NCI-H1105 treated with DMSO at 0.1 percent for 48 hours (cell line): ENCODE measurements at regions not wholly inside any gene's neighbourhood (a gene's known extent, or its start where the extent isn't known, plus 50 kb on each side); places are given as distances from the start of the nearest gene placed in this dataset.

Experiments used
- DNase-seq: peaks from one replicate; lab custom pipeline; 2025; lab: John Stamatoyannopoulos, UW

DNA sequence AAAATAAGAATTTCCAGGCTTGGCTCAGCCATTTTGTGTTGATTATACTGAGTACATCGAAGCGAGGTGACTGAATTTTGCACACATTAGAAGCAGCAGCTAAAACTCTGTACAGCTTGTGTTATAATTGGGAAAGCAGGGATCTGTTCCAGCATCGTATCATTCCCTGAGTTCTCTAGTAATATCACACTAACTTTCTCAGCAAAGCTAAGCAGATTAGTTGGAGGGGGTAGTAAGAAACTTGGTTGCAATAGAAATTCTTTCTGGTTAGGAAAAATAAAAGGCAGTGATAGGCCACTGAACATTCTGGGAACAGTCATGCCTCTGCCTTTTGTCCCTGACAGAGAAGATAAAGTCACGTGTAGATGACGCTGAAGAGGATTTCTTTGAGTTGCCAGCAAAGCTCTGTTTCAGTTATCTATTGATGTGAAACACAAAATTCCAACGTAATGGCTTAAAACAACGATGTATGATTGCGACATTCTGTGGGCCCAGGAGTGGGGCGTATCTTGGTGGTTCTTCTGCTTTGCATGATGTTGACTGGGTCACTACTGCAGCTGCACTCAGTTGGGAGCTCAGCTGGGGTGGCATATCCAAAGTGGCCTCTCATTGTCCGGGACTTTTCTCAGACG, 202.1 kb upstream of the MEX3C start:
- no peak for DNase-seq

DNA sequence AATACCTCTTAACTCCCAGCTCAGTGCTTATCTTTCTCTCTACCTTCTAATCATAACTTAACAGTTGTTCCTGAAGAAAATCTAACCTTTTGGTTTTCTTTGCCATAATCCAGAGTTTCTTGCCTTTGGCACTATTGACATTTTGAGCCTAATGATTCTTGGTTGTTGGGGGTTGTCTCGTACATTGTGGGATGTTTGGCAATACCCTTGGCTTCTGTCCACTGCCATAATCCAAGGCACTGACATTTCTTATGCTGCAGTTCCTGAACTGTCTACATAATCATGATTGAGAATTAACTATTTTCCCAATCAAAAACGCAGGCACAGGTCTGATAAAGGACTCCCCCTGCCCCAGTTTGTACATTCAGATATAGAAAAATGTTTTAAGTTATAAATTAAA, 203.2 kb upstream of the MEX3C start:
- no peak for DNase-seq

GRCh38 chr18:51401912-51402311, 204.4 kb upstream of the MEX3C start:
- no peak for DNase-seq

- no peak for DNase-seq
Measured at GRCh38 chr18:51404620-51405019, 207.1 kb upstream of the MEX3C start.

GRCh38 chr18:51405683-51406477, 208.4 kb upstream of the MEX3C start:
- no peak for DNase-seq

GRCh38 chr18:51417643-51418483, 220.4 kb upstream of the MEX3C start:
- no peak for DNase-seq

DNA sequence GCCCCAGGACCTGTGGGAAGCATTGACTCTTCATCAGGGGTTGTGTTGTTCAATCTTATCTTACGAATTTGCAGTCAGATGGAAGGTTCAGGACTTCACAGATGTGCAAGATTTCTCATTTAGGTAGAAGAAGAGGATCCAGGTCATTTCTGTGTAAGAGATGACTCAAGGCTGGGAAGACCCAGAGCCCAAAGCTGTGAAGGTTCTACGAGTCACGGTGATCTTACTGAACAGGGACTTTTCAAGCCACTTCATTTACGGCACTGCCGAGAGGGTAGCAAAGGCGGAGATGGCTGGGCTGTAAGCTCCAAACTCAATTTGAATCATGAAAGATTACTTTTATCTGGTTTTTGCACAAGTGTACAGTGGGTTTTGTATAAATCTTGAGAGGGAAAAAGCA, 228.0 kb upstream of the MEX3C start:
- DNase-seq, result no peak

DNA sequence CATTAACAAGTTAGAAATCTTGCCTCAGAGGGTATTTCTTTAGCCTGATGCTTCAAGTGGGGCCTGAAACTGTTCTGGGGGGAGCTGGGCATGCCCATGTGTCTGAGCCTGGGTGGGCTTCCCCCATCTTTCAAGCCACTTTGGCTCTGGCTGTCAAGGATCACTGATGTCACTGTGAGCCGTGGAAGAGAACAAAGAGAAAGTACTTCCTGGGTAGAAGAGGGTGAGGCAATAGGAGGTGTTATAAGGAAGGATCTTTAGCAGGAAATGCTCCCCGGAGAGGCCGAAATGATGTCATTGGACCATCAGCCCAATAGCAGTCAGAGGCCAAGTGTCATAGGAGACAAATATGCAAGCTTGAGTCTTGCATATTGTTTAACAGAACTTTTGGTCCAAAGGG, 228.4 kb upstream of the MEX3C start:
- DNase-seq, result no peak

DNA sequence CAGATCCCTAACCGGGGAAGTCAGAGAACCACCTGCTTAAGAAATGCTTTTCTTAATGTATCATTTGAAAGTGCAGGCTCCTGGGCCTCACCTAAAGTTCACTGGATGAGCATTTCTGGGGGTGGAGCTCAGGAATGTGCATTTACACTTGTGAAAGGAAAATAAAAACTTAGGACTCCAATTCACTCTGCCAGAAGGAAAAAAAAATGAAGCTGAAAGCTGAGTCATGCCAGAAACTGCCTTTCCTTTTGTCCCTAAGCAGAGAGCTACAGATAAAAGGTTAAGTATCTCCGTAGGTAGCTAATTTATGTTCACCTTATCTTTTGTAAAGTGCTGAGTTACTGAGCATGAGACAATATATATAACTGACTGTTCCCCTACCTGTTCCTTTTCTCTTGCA, 229.5 kb upstream of the MEX3C start:
- DNase-seq, result no peak

DNA sequence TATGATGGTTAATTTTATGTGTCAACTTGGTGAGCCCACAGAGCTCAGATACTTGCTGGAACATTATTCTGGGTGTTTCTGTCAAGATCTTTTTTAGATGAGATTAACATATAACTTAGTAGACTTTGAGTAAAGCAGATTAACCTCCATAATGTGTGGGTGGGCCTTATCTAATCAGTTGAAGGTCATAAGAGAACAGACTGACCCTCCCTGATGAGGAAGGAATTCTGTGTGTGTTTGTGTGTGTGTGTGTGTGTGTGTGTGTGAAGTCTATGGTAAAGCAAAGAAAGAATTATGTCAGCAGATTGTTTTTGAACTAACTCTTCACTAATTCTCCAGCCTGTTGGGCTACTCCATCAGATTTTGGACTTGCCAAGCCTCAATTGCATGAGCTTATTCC, 232.2 kb upstream of the MEX3C start:
- DNase-seq, result no peak

DNA sequence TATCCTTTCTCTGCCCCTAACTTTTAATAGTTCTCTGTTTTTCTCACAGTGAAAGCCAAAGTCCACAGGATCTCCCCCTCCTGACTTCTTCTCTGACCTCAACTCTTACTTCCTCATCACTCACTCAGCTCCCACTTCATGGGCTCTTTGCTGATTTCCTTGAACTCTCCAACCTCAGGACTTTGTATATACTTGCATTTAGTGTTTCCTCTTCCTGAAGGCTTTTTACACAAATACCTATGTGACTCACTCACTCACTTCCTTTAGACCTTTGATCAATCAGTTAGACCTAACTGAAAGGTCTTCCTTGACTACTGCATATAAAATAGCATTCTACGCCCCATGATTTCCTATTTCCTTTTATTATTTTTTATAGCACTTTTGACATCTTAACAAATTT, 233.1 kb upstream of the MEX3C start:
- no peak for DNase-seq

GRCh38 chr18:51433296-51433695, 235.8 kb upstream of the MEX3C start:
- no peak for DNase-seq

DNA sequence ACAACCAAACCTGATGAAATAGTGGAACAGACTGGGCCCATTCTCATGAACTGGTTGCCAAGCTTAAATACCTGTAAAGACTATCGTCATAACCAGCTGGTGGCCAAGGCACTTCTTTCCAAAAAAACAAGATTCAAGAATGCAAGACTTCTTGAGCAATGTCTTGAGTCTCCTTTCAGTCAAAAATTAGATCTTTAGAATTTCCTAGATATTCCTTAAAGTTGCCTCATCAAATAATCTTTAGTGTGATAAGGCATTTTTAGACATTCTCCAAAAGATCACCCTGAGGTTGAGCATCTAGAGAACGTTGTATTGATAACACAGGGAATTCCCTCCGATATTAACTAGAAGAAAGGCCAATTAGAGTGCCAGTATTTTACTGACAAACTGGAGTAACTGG, 236.4 kb upstream of the MEX3C start:
- no peak for DNase-seq

DNA sequence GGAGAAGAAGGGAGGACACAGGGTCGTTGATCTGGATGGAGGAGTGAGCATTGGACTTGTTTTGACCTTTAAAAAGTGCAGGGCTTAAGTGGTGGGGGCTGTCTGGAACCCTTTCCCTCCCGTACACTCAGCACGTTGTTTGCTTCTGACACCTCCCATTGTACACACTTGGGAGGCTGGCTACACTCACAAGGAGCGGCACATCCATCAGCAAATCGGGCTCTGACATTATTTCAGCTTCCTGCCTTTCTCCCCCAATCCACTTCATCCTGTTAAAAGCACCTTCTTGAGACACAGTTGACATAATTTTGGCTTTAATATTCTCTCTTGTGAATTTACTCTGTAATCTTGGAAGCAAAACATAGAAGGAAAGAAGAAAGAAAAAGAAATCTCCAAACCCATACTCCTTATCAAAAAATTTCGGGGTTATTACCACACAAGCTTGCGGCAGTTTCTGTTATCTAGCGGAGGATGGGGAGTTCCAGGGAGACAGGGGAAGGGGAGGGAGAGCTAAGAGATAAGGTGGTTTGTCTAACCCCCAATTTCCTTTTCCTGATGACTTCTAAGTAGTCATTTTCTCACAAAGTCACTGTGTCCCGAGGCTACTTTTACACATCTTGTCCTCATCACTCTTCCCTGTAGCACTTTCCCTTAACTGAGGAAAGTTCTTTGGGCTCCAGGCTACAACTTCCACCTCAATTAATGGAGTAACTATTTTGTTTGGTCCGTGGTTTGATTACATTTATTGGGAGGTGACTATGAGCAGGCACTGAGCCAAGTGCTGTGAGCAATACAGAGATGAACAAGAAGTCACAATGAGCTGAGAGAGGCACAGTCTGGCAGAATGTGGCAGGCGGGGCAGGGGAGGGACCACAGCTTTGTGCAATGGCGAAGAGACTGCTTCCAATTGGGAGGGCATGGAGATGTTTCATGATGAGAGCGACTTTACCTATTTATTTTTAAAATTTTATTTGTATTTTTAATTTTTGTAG, 240.1 kb upstream of the MEX3C start:
- DNase-seq, result peak; percentile 3

GRCh38 chr18:51438797-51439350, 241.4 kb upstream of the MEX3C start:
- DNase-seq, result no peak

DNA sequence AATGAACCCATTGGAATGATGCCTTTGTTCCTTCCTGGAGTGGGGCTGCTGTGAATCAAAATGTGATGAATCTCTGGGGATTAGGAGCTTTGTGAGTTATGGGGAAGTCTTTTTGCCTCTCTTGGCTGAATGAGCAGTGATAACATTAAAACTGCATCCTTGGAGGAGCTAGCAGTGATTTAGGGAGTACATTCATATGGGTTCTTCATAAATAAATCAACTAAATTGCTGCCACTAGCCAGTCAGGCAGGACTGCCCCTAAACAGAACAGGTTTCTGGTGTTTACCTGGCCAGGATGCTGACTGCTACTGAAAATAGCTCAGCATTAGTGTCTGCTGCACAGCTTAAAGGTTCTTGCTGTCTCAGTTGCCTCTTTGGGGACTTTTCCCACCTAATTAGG, 244.5 kb upstream of the MEX3C start:
- no peak for DNase-seq

DNA sequence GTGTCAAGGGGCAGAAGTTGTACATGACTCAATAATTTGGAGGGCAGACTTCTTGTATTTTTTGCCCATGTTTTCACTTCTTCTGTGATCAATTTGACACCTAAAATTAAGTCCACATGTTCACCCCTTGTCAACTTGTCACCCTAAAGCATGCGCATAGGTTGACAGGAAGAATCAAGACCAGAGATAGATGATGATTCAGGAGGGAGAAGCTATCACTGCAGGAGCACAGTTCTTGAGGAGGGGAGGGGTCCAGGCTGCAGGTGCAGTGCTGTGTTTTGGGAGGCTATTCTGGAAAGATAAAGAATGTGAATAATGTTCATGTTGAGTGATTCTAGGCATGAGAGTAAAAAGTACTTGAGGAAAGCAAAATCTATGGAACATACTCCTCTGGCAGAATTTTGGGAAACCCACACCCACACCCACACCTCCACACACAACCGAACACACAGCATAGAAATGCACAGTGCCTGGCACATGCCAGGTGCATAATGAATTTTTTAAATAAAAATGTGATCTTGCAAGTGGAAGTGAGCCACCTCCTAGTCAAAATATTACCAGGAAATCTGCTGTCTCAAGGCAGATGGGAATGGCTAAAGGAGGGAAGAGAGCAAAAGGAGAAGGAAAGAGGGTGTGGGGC, 249.2 kb upstream of the MEX3C start:
- DNase-seq, result no peak

DNA sequence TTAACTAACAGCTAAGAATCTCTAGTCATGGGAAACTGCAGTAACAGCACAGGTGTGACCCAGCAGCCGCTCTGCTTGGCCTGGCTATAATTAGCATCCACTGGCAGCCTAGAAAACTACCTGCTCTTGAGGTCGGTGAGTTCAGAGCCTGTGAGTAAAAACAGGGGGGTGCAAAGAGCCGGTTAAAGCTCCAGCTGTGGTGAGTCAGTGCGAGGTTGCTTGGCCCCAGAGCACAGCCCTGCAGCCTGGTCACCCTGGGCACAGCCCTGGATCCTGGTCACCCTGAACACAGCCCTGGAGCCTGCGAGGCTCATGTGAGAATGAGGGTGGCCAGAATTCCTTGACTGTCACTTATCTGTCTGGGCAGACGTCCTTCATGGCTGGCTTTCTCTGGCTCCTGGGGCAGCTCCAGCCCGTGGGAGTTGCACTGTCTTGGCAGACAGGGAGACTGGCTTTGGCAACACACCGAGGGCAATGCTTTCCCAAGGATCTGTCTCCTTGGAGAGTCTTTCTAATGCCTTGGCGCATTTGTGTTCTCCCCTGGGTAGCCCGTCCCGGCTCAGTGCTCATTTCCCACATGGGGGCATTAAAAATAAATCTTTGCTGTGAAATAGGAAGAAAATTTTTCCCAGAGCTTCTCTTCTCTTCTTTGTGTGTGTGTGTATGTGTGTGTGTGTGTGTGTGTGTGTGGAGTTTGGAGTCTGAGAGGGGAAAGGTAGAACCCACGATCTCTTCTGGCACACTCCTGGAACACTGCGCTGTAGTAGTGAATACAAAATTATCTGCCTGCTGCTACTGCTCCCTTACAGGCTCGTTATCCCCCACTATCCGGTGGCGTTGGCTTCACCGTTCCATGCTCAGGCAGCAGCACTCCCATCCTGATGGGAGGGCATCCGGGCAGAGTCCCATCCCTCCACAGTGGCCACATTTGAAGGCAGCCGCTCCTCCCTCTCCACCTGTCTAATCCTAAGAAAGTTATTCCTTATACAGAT, 250.2 kb upstream of the MEX3C start:
- peak; percentile 3 for DNase-seq

GRCh38 chr18:51448949-51449348, 251.5 kb upstream of the MEX3C start:
- DNase-seq, result no peak

DNA sequence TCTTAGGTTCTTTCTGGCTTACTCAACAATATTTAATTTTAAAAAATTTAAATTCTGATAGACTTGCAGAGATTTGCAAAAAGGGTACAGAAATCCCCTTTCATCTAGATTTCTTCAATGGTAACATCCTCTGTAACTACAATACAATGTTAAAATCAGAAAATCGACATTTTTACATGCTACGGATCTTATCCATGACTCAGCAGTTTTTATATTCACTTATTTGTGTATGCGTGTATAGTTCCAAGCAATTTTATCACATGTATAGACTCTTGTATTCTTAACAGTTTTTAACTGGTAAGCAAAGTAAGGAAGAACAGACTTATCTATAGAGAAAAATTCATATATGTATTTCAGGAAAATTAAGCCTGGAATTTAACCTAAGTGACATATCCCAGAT, 256.1 kb upstream of the MEX3C start:
- no peak for DNase-seq
